ENCODE measurements at regions not wholly inside any gene's neighbourhood (a gene's known extent, or its start where the extent isn't known, plus 50 kb on each side); places are given as distances from the start of the nearest gene placed in this dataset.
"Not testable (repeated sequence)": the region's sequence is repeated elsewhere in the genome, so short reads cannot be mapped to it uniquely, and the experiment has no call there.

GRCh38 chr1:79711001-79711431 lies 704.5 kb upstream of the ADGRL4 start:
- WGBS, 2 donors, result 46 to 53% methylated on average over 3 of the region's 3 CpGs
- Histone ChIP-seq H3K36me3 (ENCODE audit: control insufficient read depth in 4 of 4, insufficient read depth in 4 of 4, low read length in 4 of 4) (no peaks in the 10 kb centered on the region), H3K4me1 (ENCODE audit: control insufficient read depth in 5 of 5, insufficient read depth in 5 of 5, low read length in 5 of 5) (no peaks in the 10 kb centered on the region), H3K9ac (ENCODE audit: insufficient read depth in 1 of 2, low read length in 2 of 2) (no peak overlapping the region), H3K27ac (ENCODE audit: low read depth in 1 of 2, low read length in 1 of 2) (no peak overlapping the region), H3K27me3 (ENCODE audit: control insufficient read depth in 3 of 3, insufficient read depth in 3 of 3, low read length in 2 of 3) (no peaks in the 10 kb centered on the region), H3K4me3 (no peak overlapping the region), H3K9me3 (ENCODE audit: control insufficient read depth in 4 of 4, insufficient read depth in 3 of 4, low read length in 3 of 4) (no peaks in the 10 kb centered on the region)
- ATAC-seq (ENCODE audit: insufficient read depth, low FRiP score), result no peak
- no peak for TF ChIP-seq CTCF (IDR thresholded peaks at IDR 0.05; ENCODE audit: control extremely low read depth, extremely low read depth)
- DNase-seq, result no peak

GRCh38 chr1:79708646-79709265 lies 702.2 kb upstream of the ADGRL4 start:
- Histone ChIP-seq H3K4me1 (ENCODE audit: control insufficient read depth in 5 of 5, insufficient read depth in 5 of 5, low read length in 5 of 5) (no peaks in the 10 kb centered on the region), H3K4me3 (no peak overlapping the region), H3K27ac (ENCODE audit: low read depth in 1 of 2, low read length in 1 of 2) (no peak overlapping the region), H3K9me3 (ENCODE audit: control insufficient read depth in 4 of 4, insufficient read depth in 3 of 4, low read length in 3 of 4) (peaks cover 0 to 3% (median 0%) of the 10 kb centered on the region in 4 donors), H3K27me3 (ENCODE audit: control insufficient read depth in 3 of 3, insufficient read depth in 3 of 3, low read length in 2 of 3) (no peaks in the 10 kb centered on the region), H3K36me3 (ENCODE audit: control insufficient read depth in 4 of 4, insufficient read depth in 4 of 4, low read length in 4 of 4) (no peaks in the 10 kb centered on the region), H3K9ac (ENCODE audit: insufficient read depth in 1 of 2, low read length in 2 of 2) (no peak overlapping the region)
- DNase-seq (no peak), ATAC-seq (ENCODE audit: insufficient read depth, low FRiP score) (no peak)
- WGBS, 2 donors, result 59 to 82% methylated on average over 1 of the region's 1 CpG
- no peak for TF ChIP-seq CTCF (IDR thresholded peaks at IDR 0.05; ENCODE audit: control extremely low read depth, extremely low read depth)

GRCh38 chr1:79705218-79705617 lies 698.7 kb upstream of the ADGRL4 start:
- Histone ChIP-seq H3K27me3 (ENCODE audit: control insufficient read depth in 3 of 3, insufficient read depth in 3 of 3, low read length in 2 of 3) (no peaks in the 10 kb centered on the region), H3K4me1 (ENCODE audit: control insufficient read depth in 5 of 5, insufficient read depth in 5 of 5, low read length in 5 of 5) (peaks cover 0 to 2% (median 0%) of the 10 kb centered on the region in 5 donors), H3K36me3 (ENCODE audit: control insufficient read depth in 4 of 4, insufficient read depth in 4 of 4, low read length in 4 of 4) (no peaks in the 10 kb centered on the region), H3K9ac (ENCODE audit: insufficient read depth in 1 of 2, low read length in 2 of 2) (no peak overlapping the region), H3K9me3 (ENCODE audit: control insufficient read depth in 4 of 4, insufficient read depth in 3 of 4, low read length in 3 of 4) (peaks cover 0 to 3% (median 0%) of the 10 kb centered on the region in 4 donors), H3K27ac (ENCODE audit: low read depth in 1 of 2, low read length in 1 of 2) (no peak overlapping the region), H3K4me3 (no peak overlapping the region)
- DNase-seq (no peak), ATAC-seq (ENCODE audit: insufficient read depth, low FRiP score) (no peak)
- no peak for TF ChIP-seq CTCF (IDR thresholded peaks at IDR 0.05; ENCODE audit: control extremely low read depth, extremely low read depth)
- WGBS, 2 donors, result 89 to 98% methylated on average over 2 of the region's 2 CpGs

GRCh38 chr1:79704067-79704466 lies 697.5 kb upstream of the ADGRL4 start:
- H3K36me3 ChIP-seq (ENCODE audit: control insufficient read depth in 4 of 4, insufficient read depth in 4 of 4, low read length in 4 of 4), result no peaks in the 10 kb centered on the region
- no peak overlapping the region for H3K9ac ChIP-seq (ENCODE audit: insufficient read depth in 1 of 2, low read length in 2 of 2)
- H3K27ac ChIP-seq (ENCODE audit: low read depth in 1 of 2, low read length in 1 of 2), result no peak overlapping the region
- whole genome bisulfite sequencing, 2 donors, result 87 to 89% methylated on average over 1 of the region's 1 CpG
- DNase-seq, result no peak
- no peak for ATAC-seq (ENCODE audit: insufficient read depth, low FRiP score)
- no peak for TF ChIP-seq CTCF (IDR thresholded peaks at IDR 0.05; ENCODE audit: control extremely low read depth, extremely low read depth)
- no peaks in the 10 kb centered on the region for H3K27me3 ChIP-seq (ENCODE audit: control insufficient read depth in 3 of 3, insufficient read depth in 3 of 3, low read length in 2 of 3)
- H3K4me3 ChIP-seq, result no peak overlapping the region
- H3K4me1 ChIP-seq (ENCODE audit: control insufficient read depth in 5 of 5, insufficient read depth in 5 of 5, low read length in 5 of 5), result peaks cover 0 to 2% (median 0%) of the 10 kb centered on the region in 5 donors
- peaks cover 0 to 3% (median 0%) of the 10 kb centered on the region in 4 donors for H3K9me3 ChIP-seq (ENCODE audit: control insufficient read depth in 4 of 4, insufficient read depth in 3 of 4, low read length in 3 of 4)

- WGBS, 2 donors, result 19 to 49% methylated on average over 4 of the region's 4 CpGs
- H3K36me3 ChIP-seq (ENCODE audit: control insufficient read depth in 4 of 4, insufficient read depth in 4 of 4, low read length in 4 of 4); ATAC-seq (ENCODE audit: insufficient read depth, low FRiP score); H3K9me3 ChIP-seq (ENCODE audit: control insufficient read depth in 4 of 4, insufficient read depth in 3 of 4, low read length in 3 of 4); H3K9ac ChIP-seq (ENCODE audit: insufficient read depth in 1 of 2, low read length in 2 of 2); H3K4me3 ChIP-seq; H3K4me1 ChIP-seq (ENCODE audit: control insufficient read depth in 5 of 5, insufficient read depth in 5 of 5, low read length in 5 of 5); H3K27me3 ChIP-seq (ENCODE audit: control insufficient read depth in 3 of 3, insufficient read depth in 3 of 3, low read length in 2 of 3); H3K27ac ChIP-seq (ENCODE audit: low read depth in 1 of 2, low read length in 1 of 2); DNase-seq: not testable (repeated sequence)
Observed at GRCh38 chr1:79702336-79702999, 695.9 kb upstream of the ADGRL4 start.

Data from lung (tissue), 11 donors.